HG02870 (cell line): ENCODE measurements at regions not wholly inside any gene's neighbourhood (a gene's known extent, or its start where the extent isn't known, plus 50 kb on each side); places are given as distances from the start of the nearest gene placed in this dataset.
A peak's percentile ranks its signal among the peaks of the same experiment; 100 is the strongest.

Experiments
- ATAC-seq: cut with Tn5 transposase; IDR thresholded peaks from one replicate; pipeline ENCODE4 v1.9.1; 2021; ENCODE audit warnings: mild to moderate bottlenecking, moderate library complexity; ENCODE audit not compliant: unreplicated experiment

DNA sequence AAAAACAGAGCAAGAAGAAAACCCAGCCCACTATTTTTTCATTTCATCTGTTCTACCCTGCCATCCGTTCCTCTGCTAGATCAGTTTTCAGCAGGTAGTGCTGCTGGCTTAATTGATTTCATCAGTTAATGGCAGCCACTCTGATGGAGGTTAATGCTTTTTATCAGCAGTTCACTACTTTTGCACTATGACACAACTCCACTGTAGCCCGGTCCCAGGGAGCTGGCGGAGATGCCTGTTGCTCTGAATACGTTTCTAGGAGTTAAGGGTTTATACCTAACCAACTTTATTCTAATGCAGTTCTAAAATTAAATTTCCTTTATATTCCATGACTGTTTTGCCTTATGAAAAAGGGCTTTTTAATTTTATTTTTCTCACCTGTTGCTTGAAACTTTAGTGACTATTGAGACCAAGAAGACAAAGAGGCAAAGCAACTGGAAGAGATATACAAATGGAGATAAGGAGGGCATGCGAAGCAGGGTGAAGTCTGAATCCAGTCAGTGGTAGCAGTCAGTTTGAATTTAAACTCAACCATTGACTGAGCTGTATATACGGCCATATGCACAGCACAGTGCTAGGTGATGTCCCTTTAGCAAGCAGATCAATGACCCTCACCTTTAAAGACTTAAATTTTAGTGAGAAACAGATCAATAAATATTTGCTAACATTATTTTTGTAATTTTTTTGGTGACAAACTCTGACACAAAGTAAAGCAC is 477.9 kb downstream of the LMO4 start:
- ATAC-seq, result no peak

DNA sequence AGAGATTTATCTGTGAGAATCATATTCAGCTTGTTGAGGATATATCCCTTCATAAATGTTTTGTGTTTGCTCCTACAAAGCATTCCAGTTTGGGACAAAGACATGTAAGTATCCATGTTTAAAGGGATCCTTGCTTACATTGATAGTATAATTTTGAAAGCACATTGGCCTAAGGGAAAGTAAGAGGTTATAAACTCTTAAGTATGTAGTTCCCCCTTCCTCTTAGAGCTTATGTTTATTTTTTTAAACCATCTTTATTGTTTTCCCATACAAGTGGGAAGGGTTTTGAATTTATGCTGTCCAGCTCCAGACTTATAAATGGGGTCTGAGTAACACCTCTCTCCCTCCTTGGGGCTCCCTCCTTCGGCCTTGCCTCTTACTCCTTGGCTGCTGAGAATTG is 481.5 kb downstream of the LMO4 start:
- no peak for ATAC-seq

DNA sequence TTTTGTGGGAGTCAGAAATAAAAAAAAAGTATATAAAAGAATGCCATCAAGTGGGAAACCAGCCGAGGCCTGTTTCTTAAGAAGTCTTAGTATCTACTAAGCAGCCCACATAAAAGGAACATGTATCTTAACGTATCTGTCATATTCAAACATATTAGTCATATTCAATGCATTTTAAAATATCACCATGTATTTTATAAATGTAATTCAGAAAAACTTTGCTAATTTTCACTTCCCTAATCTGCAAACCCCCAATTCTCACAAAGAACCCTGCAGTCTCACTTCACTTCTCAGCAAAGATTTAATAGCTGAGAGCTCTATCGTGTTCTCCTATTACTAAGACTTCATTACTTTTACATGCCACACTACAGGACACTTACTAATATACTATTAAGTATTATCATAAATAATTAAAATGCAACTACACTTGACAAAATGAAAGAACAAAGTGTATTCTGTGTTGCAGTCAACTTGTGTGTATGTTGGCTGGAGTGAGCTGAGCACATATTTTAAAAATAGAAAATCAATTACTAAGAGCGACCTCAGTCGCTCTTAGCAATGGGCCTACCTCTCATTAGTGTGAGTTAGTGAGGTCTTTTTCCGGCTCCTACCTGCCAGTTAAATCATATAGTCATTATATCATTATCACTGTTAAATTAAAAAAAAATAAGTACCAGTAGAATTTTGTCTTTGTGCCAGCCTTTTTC is 484.3 kb downstream of the LMO4 start:
- ATAC-seq, result peak; percentile 88

DNA sequence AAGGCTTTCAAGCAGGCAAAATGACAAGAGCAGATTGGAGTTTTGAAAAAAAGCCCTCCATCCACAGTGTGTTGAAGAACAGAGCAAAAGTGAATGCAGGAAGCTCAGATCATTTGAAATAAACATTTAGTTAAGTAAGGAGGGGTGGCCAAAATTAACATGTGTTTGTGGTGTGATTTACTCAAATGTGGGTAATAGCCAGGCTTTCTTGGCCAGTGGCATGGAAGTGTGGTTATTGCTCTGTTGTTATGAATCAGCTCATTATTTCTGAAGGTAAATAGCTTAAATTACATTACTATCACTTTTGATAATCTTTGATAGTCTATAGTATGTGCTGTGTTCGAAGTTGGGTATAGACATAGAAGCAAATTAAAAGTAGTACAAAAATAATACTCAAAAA is 485.9 kb downstream of the LMO4 start:
- ATAC-seq, result no peak

DNA sequence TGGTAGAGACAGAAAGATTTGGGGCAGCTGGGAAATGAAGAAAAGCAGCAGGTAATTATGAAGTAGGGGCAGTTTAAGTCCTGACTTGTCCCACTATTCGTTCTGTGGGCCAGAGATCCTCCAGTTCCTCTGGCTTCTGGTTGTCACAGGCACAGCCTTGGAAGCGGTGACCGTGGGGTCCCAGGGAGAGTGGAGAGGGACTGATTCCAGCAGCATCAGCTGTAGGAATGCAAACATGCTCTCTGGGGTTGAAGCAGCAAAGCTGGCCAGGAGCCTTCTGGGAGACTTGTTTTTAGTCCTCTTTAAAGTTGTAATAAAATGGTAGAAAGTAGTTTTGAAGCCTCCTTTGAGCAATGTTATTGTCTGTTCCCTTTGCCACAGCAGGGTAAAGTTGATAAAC is 488.0 kb downstream of the LMO4 start:
- no peak for ATAC-seq

DNA sequence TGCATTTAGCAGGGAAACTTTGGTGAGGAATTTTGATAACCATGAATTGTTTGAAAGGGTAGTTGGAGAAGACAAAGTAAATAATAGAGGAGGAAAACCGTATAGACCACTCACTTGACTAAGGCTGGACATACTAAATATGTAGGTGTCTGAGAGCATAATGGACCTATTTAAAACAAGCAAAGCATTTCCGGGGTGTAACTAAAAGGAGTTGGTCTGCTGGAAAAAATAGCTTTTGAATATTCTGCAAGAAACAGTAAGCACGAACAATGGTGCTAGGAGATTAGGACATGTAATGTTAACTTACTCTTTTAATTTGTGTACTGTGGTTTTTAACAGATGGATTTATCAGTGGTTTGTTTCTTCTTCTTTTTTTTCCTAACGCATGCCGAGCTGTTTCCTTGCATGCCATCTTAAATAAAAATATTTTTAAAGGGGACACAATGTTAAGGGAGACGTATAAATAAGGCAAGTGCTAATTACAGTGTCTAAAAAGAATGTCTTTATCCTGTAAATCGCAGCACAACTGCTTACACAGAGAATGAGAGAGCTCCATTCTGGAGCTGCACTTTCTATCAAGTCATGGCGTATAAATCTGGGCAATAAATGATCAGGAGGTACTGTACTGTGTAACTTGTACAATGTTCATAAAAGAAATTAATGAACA is 492.1 kb downstream of the LMO4 start:
- ATAC-seq, result no peak

DNA sequence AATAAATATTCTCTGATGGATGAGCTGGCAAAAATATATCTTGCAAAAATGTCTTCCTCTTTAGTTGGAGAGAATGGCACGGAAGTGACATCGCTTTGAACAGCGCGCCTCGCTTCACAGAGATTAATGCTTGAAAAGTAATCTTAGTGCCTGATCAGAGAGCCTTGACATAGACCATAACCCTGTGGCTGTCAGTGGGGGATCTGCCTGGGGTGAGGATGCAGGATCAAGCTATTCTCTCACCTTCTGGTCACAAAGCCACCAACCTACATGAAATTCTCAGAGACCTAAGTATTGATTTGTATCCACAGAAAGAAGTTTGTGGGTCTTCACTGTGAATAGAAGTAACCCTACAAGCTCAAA is 492.6 kb downstream of the LMO4 start:
- ATAC-seq, result no peak

DNA sequence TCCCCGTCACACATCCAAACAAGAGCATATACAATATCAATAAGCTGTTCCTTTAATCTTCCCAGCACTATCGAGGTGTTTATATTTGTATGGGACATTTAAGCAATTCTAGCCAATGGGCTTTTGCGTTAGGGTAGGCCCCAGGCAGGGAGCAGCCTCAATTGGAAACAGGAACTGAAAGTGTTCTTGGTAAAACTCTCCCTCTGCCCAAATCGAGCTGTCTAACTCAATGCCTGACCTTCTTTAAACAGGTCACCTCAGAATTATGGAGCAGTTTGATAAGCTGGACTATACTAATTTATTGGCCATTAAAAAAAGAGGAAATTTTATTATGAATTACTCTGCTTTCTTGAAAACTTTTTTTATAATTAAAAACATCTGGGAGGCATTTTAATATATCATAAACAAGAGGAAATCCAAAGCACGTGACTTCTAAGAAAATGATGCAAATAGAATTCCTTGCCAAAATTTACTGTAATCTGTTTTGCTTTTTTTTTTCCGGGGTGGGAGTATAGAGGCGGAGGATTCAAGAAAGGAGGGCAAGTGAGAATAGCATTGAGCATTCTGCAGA is 498.1 kb downstream of the LMO4 start:
- ATAC-seq, result peak; percentile 99

DNA sequence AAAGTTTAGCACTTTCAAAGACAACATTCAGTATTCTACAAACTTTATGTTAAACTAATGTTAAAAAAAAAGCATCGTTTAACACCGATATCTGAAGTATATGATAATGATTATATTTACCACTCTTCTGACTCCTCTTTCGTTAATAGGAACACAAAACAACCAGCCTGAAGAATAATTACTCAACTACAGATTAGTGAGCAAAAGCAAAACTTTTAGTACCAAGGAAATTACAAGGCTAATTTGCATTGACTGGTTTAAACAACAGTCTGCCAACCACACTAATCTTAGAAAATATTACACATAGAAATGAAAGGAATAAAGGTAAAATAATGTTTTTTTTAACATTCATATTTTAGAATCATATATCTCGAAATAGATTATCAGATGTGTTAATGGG is 500.7 kb downstream of the LMO4 start:
- no peak for ATAC-seq

DNA sequence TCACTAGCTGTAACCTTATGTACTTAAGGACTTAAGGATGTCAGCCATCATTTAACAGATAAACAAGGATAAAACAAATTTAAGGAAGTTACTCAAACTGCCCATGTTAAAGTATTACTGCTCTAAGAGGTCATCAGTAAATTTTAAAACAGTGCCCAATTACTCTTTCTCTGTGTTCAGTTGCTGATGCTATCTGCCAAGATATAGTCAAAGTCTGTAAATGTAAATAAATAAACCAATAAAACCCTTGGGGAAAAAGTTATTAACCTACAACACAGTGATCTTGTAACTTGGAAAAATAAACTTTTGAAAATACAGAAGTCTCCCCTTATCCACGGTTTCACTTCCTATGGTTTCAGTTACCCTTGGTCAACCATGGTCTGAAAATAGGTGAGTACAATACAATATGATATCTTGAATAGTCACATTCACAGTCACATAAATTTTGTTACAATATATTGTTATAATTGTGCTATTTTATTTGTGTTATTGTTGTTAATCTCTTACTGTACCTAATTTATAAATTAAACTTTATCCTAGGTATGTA is 501.8 kb downstream of the LMO4 start:
- ATAC-seq, result no peak

DNA sequence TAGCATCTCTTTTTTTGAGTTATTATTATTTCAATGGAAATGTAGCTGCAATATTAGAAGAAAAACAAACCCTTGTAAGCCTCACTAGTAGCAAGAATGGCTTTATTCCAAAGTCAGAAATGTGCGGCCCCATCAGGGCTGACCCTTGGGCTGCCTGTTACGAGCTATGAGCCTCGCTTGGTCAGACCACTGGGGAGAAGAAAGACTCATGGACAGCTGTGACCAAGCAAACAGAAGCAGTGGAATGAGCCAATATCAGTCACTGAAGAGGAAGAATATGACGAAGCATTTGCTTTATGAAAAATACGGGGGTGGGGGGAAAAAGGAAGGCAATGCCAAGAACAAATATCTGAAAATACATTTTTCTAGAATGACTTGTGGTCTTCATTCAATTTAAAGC is 504.5 kb downstream of the LMO4 start:
- no peak for ATAC-seq

DNA sequence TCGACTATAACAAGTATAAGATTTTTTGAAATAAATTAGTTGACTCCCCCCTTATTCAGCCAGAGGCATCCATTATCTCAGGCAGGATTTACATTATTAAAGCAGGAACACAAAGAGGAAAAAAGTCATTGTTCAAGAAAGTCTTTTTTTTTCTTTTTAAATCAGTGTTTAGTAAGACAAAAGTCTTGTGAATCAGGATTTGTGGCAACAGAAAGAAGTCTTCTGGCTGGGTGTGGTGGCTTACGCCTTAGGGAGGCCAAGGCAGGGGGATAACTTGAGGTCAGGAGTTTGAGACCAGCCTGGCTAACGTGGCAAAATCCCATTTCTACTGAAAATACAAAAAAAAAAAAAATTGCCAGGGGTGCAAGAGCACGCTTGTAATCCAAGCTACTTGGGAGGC is 505.5 kb downstream of the LMO4 start:
- ATAC-seq, result no peak

DNA sequence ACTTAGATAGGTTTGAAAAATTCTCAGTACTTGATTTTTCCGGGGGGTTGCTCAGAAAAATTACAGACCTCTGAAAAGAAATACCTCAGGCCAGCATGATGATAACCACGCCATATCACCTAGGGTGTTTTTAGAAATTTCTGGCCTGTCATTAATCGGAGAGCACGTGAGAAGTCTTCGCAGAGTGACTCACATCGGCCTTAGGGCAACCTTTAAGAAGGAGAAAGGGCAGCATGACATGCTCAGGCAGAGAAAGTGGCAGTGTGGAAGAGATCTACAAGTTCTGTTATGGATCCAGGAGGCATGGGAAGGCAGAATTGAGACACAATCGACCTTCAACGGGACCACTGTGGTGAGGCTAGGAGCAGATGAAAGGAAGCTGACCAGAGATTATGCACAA is 506.3 kb downstream of the LMO4 start:
- ATAC-seq, result no peak

DNA sequence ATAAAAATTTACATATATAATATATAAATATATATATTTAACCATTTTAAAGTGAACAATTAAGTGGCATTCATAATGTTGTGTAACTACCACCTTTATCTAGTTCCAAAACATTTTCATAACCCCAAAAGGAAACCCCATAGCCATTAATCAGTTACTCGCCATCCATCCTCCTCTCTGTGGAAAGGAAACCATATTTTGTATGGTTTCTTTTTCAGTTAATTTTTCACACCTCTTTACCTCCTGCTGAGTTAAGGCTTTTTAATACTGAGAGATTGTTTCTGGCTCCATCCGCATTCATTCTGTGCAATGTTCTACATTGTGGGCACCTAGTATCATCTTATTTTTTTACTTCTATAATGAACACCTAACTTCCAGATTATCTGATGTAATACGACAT is 512.1 kb downstream of the LMO4 start:
- ATAC-seq, result no peak

DNA sequence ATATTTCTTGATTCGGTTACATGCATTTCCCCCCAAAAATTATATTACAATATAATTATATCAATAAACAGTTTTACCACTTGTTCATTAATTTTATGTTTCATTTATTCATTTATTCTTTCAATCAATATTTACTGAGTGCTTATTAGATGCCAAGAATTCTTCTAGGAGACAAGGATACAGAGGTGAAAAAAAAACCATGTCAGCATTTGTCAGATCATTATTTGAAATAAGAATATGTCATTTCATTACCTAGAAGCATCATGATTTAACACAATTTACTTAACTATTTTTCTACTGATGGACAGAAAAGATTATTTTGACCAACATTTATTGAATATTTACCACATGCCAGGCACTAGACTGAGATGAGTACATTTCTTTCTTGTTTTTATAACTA is 512.7 kb downstream of the LMO4 start:
- ATAC-seq, result no peak

DNA sequence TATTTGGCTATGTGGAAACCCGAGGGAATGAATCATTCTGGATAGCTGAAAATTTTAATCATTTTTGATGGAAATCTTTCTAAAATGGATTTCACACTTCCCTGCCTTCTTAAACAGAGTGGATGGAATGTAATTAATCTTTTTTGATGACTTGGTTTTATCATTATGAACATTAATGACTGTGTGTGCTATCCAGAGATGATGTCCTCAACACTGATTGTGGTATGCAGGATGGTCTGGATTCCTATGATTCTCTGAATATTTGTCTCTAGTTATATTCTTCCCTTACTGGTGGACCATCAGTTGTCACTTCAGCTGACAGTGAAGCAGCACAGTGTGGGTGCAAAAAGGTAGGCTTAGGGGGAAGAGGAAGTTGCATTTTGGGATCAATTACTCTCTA is 513.5 kb downstream of the LMO4 start:
- ATAC-seq, result no peak

DNA sequence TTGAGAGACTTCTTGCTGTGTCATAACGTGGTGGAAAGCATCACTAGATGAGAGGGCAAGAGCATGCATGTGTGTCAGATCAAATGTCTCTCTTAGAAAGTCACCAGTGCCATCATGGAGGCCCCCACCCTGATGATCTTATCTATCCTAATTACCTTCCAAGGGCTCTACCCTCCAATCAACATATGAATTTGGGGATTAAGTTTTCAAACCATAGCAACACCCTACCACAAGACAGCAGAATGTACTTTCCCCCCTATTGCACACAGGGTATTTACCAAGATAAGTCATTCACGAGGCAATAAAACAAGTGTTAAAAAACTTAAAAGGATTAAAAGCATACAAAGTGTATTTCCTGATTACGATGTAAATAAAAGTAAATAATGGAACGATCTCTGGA is 515.6 kb downstream of the LMO4 start:
- ATAC-seq, result no peak

DNA sequence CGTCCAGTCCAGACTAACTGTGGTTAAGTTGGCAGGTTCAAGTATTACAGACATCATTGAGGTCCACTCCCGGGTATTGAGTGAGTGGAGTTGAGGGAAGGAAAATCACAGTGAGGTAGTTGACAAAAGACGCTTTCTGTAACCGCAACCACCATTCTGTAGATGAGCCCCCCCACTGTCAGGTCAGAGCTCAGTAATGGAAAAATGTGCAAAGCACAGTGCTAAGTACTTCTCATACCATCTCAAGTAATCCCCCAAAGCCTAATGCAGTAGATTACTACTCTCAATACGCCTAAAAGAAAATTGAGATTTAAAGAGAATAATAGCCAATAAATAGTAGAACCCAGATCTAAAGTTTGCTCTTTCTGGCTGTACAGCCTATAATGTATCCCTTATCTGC is 522.8 kb downstream of the LMO4 start:
- ATAC-seq, result no peak

DNA sequence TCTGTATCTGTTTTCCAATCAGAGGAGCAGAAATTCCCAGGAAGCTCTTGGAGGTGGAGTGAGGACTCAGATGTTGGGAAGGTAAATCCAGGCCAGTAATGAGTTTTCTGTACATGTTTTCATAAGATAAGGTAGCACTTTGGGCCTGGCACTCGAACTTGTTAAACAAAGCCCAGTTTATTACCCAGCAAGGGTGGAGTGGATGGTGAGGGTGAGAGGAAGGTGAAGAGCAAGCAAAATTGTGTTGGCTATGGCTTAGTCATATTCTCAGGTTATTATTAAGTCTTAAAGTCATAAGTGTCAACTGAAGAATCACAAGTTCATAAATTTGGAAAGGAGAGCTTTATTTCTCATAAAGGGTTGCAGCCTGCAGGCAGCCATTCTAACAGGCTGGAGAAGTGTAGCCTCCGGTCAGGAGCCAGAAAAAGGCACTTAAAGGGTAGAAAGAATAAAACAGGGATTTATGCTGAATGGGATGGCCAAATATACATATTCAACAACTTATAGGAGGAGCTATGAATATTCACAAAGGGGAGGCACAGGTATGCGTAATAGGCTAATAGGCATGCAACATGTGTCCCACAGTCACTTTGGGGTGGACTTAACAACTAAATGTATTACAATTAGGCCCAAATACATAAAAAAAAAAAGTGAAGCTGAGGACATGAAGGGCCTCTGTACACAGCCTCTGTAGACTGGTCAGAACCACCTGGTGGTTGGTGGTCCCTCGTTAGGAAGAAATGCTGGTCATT is 523.9 kb downstream of the LMO4 start:
- no peak for ATAC-seq

DNA sequence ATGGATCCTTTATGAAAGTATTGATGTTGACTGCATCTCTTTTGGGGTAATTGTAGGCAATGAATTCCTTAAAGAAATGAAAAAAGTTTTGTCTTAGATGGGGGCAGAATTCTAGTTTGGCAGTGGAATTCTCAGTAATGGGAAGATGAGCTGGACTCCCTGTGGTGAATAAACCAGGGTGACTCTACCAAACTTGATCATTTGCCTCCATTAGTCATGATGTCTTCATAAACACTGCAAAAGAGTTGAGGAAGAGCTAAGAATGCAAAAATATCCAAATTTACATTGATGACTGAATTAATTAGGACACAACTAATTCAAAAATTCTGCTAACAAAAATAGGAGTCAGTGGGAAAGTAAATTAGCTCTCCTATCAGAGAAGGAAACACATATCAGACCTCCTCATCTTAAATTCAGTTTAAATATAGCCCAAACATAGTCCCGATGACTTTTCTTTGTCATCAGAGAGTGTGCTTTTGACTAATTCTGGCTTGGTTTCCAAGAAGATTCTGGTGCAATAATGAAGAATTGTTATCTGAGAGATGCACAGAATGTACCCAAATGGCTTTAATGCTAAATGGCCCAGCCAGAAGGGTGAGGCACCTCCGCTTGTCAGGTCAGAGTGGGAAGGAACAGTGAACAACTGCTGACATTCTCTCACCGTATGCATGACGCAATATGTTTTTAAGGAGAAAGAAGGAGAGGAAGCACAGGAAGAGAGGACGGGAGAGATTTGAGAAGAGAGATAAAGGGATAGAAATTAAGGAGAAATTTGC is 525.1 kb downstream of the LMO4 start:
- ATAC-seq, result no peak
